ENCODE measurements at regions not wholly inside any gene's neighbourhood (a gene's known extent, or its start where the extent isn't known, plus 50 kb on each side); places are given as distances from the start of the nearest gene placed in this dataset.
A peak's percentile ranks its signal among the peaks of the same experiment; 100 is the strongest.

GRCh38 chr6:122268394-122268793, 131.1 kb upstream of the HSF2 start:
- no peak for TF ChIP-seq CTCF (IDR thresholded peaks at IDR 0.05; ENCODE audit: insufficient read depth, low read depth, low read length)
- no peak for DNase-seq (ENCODE audit: low read depth)
- H3K4me3 ChIP-seq (ENCODE audit: low read depth, low read length) = no peak overlapping the region

- no peak for TF ChIP-seq CTCF (IDR thresholded peaks at IDR 0.05; ENCODE audit: insufficient read depth, low read depth, low read length)
- H3K4me3 ChIP-seq (ENCODE audit: low read depth, low read length) = no peak overlapping the region
- DNase-seq (ENCODE audit: low read depth) = no peak
These were observed 122.8 kb upstream of the HSF2 start for GRCh38 chr6:122276637-122277036.

GRCh38 chr6:122280105-122281021, 119.1 kb upstream of the HSF2 start:
- DNase-seq (ENCODE audit: low read depth) = peak; percentile 7
- H3K4me3 ChIP-seq (ENCODE audit: low read depth, low read length) = peak overlapping the region; percentile 61

DNA sequence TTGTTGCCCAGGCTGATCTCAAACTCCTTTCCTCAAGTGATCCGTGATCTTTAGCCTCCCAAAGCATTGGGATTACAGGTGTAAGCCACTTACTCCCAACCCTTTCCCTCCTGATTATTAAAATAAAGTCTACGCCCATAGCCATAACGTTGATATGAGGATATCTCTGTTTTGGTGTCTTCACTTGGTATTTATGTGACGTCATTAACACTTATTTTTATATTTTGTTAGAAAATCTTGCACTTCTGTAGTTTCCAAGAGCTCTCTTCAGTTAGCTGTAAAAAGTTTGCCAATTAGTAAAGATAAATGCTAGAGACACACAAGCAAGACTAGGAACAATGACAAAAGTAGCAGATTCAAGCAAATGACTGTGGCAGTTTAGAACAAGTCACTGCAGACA, 115.6 kb upstream of the HSF2 start:
- TF ChIP-seq CTCF (IDR thresholded peaks at IDR 0.05; ENCODE audit: insufficient read depth, low read depth, low read length) = no peak
- no peak overlapping the region for H3K4me3 ChIP-seq (ENCODE audit: low read depth, low read length)
- DNase-seq (ENCODE audit: low read depth) = no peak

- no peak for DNase-seq (ENCODE audit: low read depth)
- H3K4me3 ChIP-seq (ENCODE audit: low read depth, low read length) = no peak overlapping the region
- no peak for TF ChIP-seq CTCF (IDR thresholded peaks at IDR 0.05; ENCODE audit: insufficient read depth, low read depth, low read length)
These were observed 114.6 kb upstream of the HSF2 start for GRCh38 chr6:122284848-122285247.

DNA sequence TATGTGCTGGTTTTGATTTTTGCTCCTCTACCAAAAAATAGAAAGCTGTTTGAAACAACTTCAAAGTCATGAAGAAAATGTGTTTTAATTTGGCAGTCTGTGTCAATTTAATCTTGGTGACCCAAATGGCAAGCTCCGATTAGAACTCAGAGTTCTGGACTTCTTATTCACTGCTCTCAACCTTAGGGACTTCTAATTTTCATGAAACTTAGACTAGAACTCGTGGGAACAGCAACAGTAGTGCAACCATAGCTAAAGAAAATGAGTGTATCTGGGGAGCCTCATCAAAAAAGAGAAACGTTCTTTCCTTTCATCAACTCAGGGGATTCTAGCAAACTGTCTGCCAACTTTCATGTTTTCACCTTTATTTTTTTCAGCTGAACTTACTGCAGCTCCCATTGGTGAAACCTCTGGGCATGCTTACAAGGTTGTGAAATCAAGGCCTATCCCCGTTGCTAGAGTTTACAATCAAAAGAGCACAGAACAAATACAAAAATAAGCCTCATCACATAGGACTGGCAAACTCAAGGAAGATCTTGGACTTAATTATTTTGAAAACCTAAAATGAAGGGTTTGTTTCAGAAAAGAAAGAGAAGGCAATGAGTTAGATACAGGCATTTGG, 114.0 kb upstream of the HSF2 start:
- TF ChIP-seq CTCF (IDR thresholded peaks at IDR 0.05; ENCODE audit: insufficient read depth, low read depth, low read length) = no peak
- peak; percentile 11 for DNase-seq (ENCODE audit: low read depth)

DNA sequence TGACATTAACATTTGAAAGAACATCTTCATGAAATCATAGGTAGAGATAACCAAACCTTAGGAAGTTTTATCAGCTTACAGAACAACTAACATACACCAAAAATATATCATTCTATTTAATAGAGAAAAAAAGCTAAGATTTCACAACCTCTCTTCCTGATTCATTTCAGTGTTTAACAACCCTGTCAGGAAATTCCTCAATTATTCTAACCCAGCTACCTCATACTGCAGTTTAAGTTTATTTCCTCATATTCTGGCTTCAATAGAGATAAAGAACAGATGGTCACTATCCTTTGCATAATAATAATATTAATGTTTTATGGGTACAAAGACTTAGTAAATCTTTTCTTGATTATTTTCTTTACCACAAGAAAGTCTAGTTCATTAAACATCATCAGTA, 112.9 kb upstream of the HSF2 start:
- peak; percentile 51 for DNase-seq (ENCODE audit: low read depth)
- no peak for TF ChIP-seq CTCF (IDR thresholded peaks at IDR 0.05; ENCODE audit: insufficient read depth, low read depth, low read length)
- no peak overlapping the region for H3K4me3 ChIP-seq (ENCODE audit: low read depth, low read length)

More for the DNA sequence above, 114.0 kb upstream of the HSF2 start:
- H3K4me3 ChIP-seq (ENCODE audit: low read depth, low read length) = no peak overlapping the region
